ENCODE measurements at regions not wholly inside any gene's neighbourhood (a gene's known extent, or its start where the extent isn't known, plus 50 kb on each side); places are given as distances from the start of the nearest gene placed in this dataset.

GRCh38 chr7:124208173-124208572 is 175.3 kb upstream of the TMEM229A start:
- TF ChIP-seq CTCF (IDR thresholded peaks at IDR 0.05) (no peak), BCL3 (IDR thresholded peaks at IDR 0.05) (no peak), RFX5 (IDR thresholded peaks at IDR 0.05) (no peak)
- ATAC-seq: no peak
- no peak for FAIRE-seq

GRCh38 chr7:124205526-124205925 is 172.7 kb upstream of the TMEM229A start:
- no peak for TF ChIP-seq ZFP36 (IDR thresholded peaks at IDR 0.05; ENCODE audit: borderline replicate concordance, partially characterized antibody)
- no peak for ATAC-seq
- H3K4me3 ChIP-seq: no peak overlapping the region
- H3K9me3 ChIP-seq: no peaks in the 10 kb centered on the region
- 21% methylated on average over 1 of the region's 1 CpG for WGBS (ENCODE audit: missing lambda C conversion rate)
- ChIA-PET CTCF (no interaction called here), POLR2A (no interaction called here)
- DNase-seq (ENCODE audit: low read depth in 1 of 2, low spot score in 1 of 2): no peak
- H3K4me1 ChIP-seq: no peaks in the 10 kb centered on the region
- H3K4me2 ChIP-seq: no peak overlapping the region
- FAIRE-seq: no peak
- H3K27ac ChIP-seq: no peak overlapping the region

More at GRCh38 chr7:124208173-124208572, 175.3 kb upstream of the TMEM229A start:
- POLR2A ChIA-PET: no interaction called here
- Histone ChIP-seq H3K4me3 (no peak overlapping the region), H3K4me1 (no peaks in the 10 kb centered on the region), H3K4me2 (no peak overlapping the region), H3K27ac (no peak overlapping the region), H3K9me3 (no peaks in the 10 kb centered on the region)
- 50% methylated on average over 2 of the region's 2 CpGs for WGBS (ENCODE audit: missing lambda C conversion rate)
- DNase-seq (ENCODE audit: low read depth in 1 of 2, low spot score in 1 of 2): no peak
- CTCF ChIA-PET: no interaction called here

GRCh38 chr7:124202546-124202945 is 169.7 kb upstream of the TMEM229A start:
- POLR2A ChIA-PET: no interaction called here
- FAIRE-seq: no peak
- no peak overlapping the region for H3K27ac ChIP-seq
- no peak for ATAC-seq
- WGBS (ENCODE audit: missing lambda C conversion rate): 86% methylated on average over 1 of the region's 1 CpG
- CTCF ChIA-PET: no interaction called here
- TF ChIP-seq EHF (CRISPR knock-in tag; IDR thresholded peaks at IDR 0.05): no peak
- TF ChIP-seq RARB (CRISPR knock-in tag; IDR thresholded peaks at IDR 0.05): no peak
- TF ChIP-seq EHMT2 (IDR thresholded peaks at IDR 0.05; ENCODE audit: low read depth): no peak
- no peak for TF ChIP-seq MYC (IDR thresholded peaks at IDR 0.05; ENCODE audit: borderline replicate concordance, low read length)
- no peak for TF ChIP-seq SREBF2 (IDR thresholded peaks at IDR 0.05)
- TF ChIP-seq ZSCAN20 (CRISPR knock-in tag; IDR thresholded peaks at IDR 0.05): no peak
- TF ChIP-seq TP53 (CRISPR knock-in tag; IDR thresholded peaks at IDR 0.05): no peak
- TF ChIP-seq SMC3 (IDR thresholded peaks at IDR 0.05): no peak
- no peak for TF ChIP-seq FOSB (CRISPR knock-in tag; IDR thresholded peaks at IDR 0.05)
- TF ChIP-seq NFE2L2 (conservative IDR thresholded peaks at IDR 0.05; ENCODE audit: low read length): no peak
- TF ChIP-seq PBX3 (IDR thresholded peaks at IDR 0.05): no peak
- no peak for TF ChIP-seq CBX8 (IDR thresholded peaks at IDR 0.05)
- no peak for TF ChIP-seq HES2 (IDR thresholded peaks at IDR 0.05)
- TF ChIP-seq HOXB13 (CRISPR knock-in tag; IDR thresholded peaks at IDR 0.05; ENCODE audit: low read depth): no peak
- TF ChIP-seq PHF8 (IDR thresholded peaks at IDR 0.05; ENCODE audit: borderline replicate concordance, low read depth): no peak
- no peak overlapping the region for H3K4me2 ChIP-seq
- no peak overlapping the region for H3K4me3 ChIP-seq
- no peak for DNase-seq (ENCODE audit: low read depth in 1 of 2, low spot score in 1 of 2)
- H3K4me1 ChIP-seq: no peaks in the 10 kb centered on the region
- no peaks in the 10 kb centered on the region for H3K9me3 ChIP-seq

Measured in A549 (cell line).